ENCODE measurements at regions not wholly inside any gene's neighbourhood (a gene's known extent, or its start where the extent isn't known, plus 50 kb on each side); places are given as distances from the start of the nearest gene placed in this dataset.

GRCh38 chr6:95071464-95071863 lies 505.9 kb upstream of the MANEA start:
- no peak for DNase-seq

GRCh38 chr6:95078457-95078856 lies 498.9 kb upstream of the MANEA start:
- no peak for DNase-seq

- no peak for DNase-seq
Observed at GRCh38 chr6:95081231-95081630, 496.1 kb upstream of the MANEA start.

GRCh38 chr6:95081949-95082348 lies 495.4 kb upstream of the MANEA start:
- no peak for DNase-seq

GRCh38 chr6:95083506-95083905 lies 493.8 kb upstream of the MANEA start:
- DNase-seq, result no peak

- DNase-seq, result no peak
Observed at GRCh38 chr6:95084867-95085266, 492.5 kb upstream of the MANEA start.

- no peak for DNase-seq
Observed at GRCh38 chr6:95087394-95088097, 489.8 kb upstream of the MANEA start.

- no peak for DNase-seq
Observed at GRCh38 chr6:95091823-95092436, 485.4 kb upstream of the MANEA start.

- DNase-seq, result no peak
Observed at GRCh38 chr6:95093154-95093553, 484.2 kb upstream of the MANEA start.

GRCh38 chr6:95094751-95095663 lies 482.3 kb upstream of the MANEA start:
- DNase-seq, result no peak

- no peak for DNase-seq
Observed at GRCh38 chr6:95095855-95096254, 481.5 kb upstream of the MANEA start.

GRCh38 chr6:95099410-95099809 lies 477.9 kb upstream of the MANEA start:
- no peak for DNase-seq

- no peak for DNase-seq
Observed at GRCh38 chr6:95109212-95109611, 468.1 kb upstream of the MANEA start.

- no peak for DNase-seq
Observed at GRCh38 chr6:95110767-95111166, 466.6 kb upstream of the MANEA start.

- DNase-seq, result no peak
Observed at GRCh38 chr6:95117236-95117635, 460.1 kb upstream of the MANEA start.

GRCh38 chr6:95119927-95120326 lies 457.4 kb upstream of the MANEA start:
- DNase-seq, result no peak

GRCh38 chr6:95120984-95121383 lies 456.4 kb upstream of the MANEA start:
- no peak for DNase-seq

- DNase-seq, result no peak
Observed at GRCh38 chr6:95127261-95127660, 450.1 kb upstream of the MANEA start.

- DNase-seq, result no peak
Observed at GRCh38 chr6:95128439-95128838, 448.9 kb upstream of the MANEA start.

- DNase-seq, result no peak
Observed at GRCh38 chr6:95128947-95129346, 448.4 kb upstream of the MANEA start.

GRCh38 chr6:95133578-95133977 lies 443.8 kb upstream of the MANEA start:
- DNase-seq, result no peak

- no peak for DNase-seq
Observed at GRCh38 chr6:95135182-95135581, 442.2 kb upstream of the MANEA start.

- DNase-seq, result no peak
Observed at GRCh38 chr6:95142101-95142500, 435.2 kb upstream of the MANEA start.
